GM12878 (cell line): ENCODE measurements at regions not wholly inside any gene's neighbourhood (a gene's known extent, or its start where the extent isn't known, plus 50 kb on each side); places are given as distances from the start of the nearest gene placed in this dataset.

Experiments used
- ATAC-seq: fragments of 200-7000 bp; cut with Tn5 transposase; 3 replicates; pipeline ENCODE4 v1.9.1; 2020; ENCODE audit warnings: mild to moderate bottlenecking, moderate library complexity
- BruUV-seq: library from RNA; stranded (reverse); fragments of 400-500 nt; replicated peaks from 2 replicates; lab custom pipeline; 2021; lab: Mats Ljungman, UMichigan
- CTCF ChIA-PET: fragments of 300-600 bp; sonication (Branson Sonifier 250); formaldehyde crosslinking; extraction: SDS; loops from one replicate; lab custom pipeline; 2021; ENCODE audit warnings: inconsistent platforms; lab: Yijun Ruan, JAX
- POLR2A ChIA-PET: fragments of 350-600 bp; formaldehyde crosslinking; extraction: SDS; loops from one replicate; lab custom pipeline; 2021; ENCODE audit warnings: inconsistent platforms; lab: Charles Lee
- RAD21 ChIA-PET: fragments of 300-600 bp; sonication (Branson Sonifier 250); formaldehyde crosslinking; loops from one replicate; lab custom pipeline; 2023; ENCODE audit warnings: antibody characterized with exemption; ENCODE audit not compliant: unreplicated experiment; lab: Charles Lee
- SMC1A ChIA-PET: fragments of 300-600 bp; sonication (Branson Sonifier 250); formaldehyde crosslinking; loops from one replicate; lab custom pipeline; 2023; ENCODE audit not compliant: unreplicated experiment, uncharacterized antibody; lab: Charles Lee
- DNase-seq: peaks from one replicate; pipeline ENCODE4 v3.0.0-alpha.2; 2011; ENCODE audit warnings: low read depth, low spot score
- FAIRE-seq: peaks from 3 replicates; lab custom pipeline; 2011; peaks lifted over from hg19 to GRCh38; lab: Jason Lieb, UNC
- H2AFZ ChIP-seq: 2 replicates; pipeline ENCODE4 v1.6.0; 2011; ENCODE audit warnings: low read depth, low read length, control low read depth; ENCODE audit not compliant: control insufficient read depth
- H3K27ac ChIP-seq: 2 replicates; pipeline ENCODE4 v1.5.1; 2011; ENCODE audit warnings: control low read depth; ENCODE audit not compliant: control insufficient read depth, insufficient read depth
- H3K27me3 ChIP-seq, 2 experiments: replicated peaks in 1 of 2; 2 replicates each; pipeline versions ENCODE4 v1.6.0 to v1.6.1; 2011; ENCODE audit warnings: low read length in 1 of 2; ENCODE audit not compliant: control insufficient read depth in 2 of 2, insufficient read depth in 2 of 2
- H3K36me3 ChIP-seq, 2 experiments: 2 replicates each; pipeline ENCODE4 v1.5.1; 2011; ENCODE audit warnings: low read length in 1 of 2; ENCODE audit not compliant: control insufficient read depth in 2 of 2, insufficient read depth in 2 of 2
- H3K4me1 ChIP-seq: 2 replicates; pipeline ENCODE4 v1.6.1; 2011; ENCODE audit warnings: mild to moderate bottlenecking, low read length, moderate library complexity, mixed read lengths; ENCODE audit not compliant: control insufficient read depth, insufficient read depth
- H3K4me2 ChIP-seq: 2 replicates; pipeline ENCODE4 v1.6.0; 2011; ENCODE audit warnings: control low read depth; ENCODE audit not compliant: control insufficient read depth, insufficient read depth
- H3K4me3 ChIP-seq: fragments of 200-600 bp; sonication (generic); 2 replicates; pipeline ENCODE4 v1.5.1; 2016
- H3K79me2 ChIP-seq: 2 replicates; pipeline ENCODE4 v1.6.0; 2011; ENCODE audit warnings: low read length; ENCODE audit not compliant: control insufficient read depth, insufficient read depth
- H3K9ac ChIP-seq: 2 replicates; pipeline ENCODE4 v1.8.0; 2011; ENCODE audit warnings: low read length, control low read depth, mixed read lengths; ENCODE audit not compliant: control insufficient read depth, insufficient read depth
- H3K9me3 ChIP-seq: replicated peaks from 3 replicates; pipeline ENCODE4 v1.5.1; 2011; ENCODE audit warnings: mild to moderate bottlenecking, low read length; ENCODE audit not compliant: control insufficient read depth, insufficient read depth
- H4K20me1 ChIP-seq: 2 replicates; pipeline ENCODE4 v1.6.0; 2011; ENCODE audit not compliant: control insufficient read depth, insufficient read depth
- EED ChIP-seq: sonication (generic); IDR thresholded peaks from 2 replicates; pipeline ENCODE4 v1.6.1; 2016; ENCODE audit warnings: antibody characterized with exemption, low read depth
- GABPA ChIP-seq: IDR thresholded peaks from 2 replicates; pipeline ENCODE4 v1.6.1; 2014; ENCODE audit warnings: antibody characterized with exemption, low read depth, mild to moderate bottlenecking, inconsistent platforms
- JUNB ChIP-seq: IDR thresholded peaks from 2 replicates; pipeline ENCODE4 v1.6.1; 2016; ENCODE audit warnings: antibody characterized with exemption, mild to moderate bottlenecking
- MEF2B ChIP-seq: fragments of 450-650 bp; IDR thresholded peaks from 2 replicates; pipeline ENCODE4 v1.6.1; 2018; ENCODE audit warnings: mild to moderate bottlenecking, moderate library complexity; ENCODE audit not compliant: partially characterized antibody, poor library complexity, severe bottlenecking
- MYB ChIP-seq: fragments of 150-350 bp; IDR thresholded peaks from 2 replicates; pipeline ENCODE4 v1.6.1; 2014; ENCODE audit warnings: mild to moderate bottlenecking, low read depth, low read length, borderline replicate concordance
- NFIC ChIP-seq: IDR thresholded peaks from 2 replicates; pipeline ENCODE4 v1.6.1; 2012; ENCODE audit warnings: low read depth, mild to moderate bottlenecking, inconsistent platforms, low read length, moderate library complexity
- WGBS: methylation state at CpG from one replicate; pipeline ENCODE4 v1.1.6; 2016; ENCODE audit warnings: low lambda C conversion rate; ENCODE audit not compliant: insufficient replicate concordance, insufficient coverage; ENCODE audit errors: missing lambda C conversion rate; 5-methylcytosine and 5-hydroxymethylcytosine counted together
- in situ Hi-C: fragments of 300-500 bp; cut with MboI; formaldehyde crosslinking; loops from 9 replicates; pipeline ENCODE4 v1.14.3; 2018; ENCODE audit warnings: mixed read lengths
- intact Hi-C: fragments of 100-400 bp; cut with micrococcal nuclease; formaldehyde crosslinking; loops from one replicate; pipeline ENCODE4 v1.14.2; 2022; ENCODE audit not compliant: unreplicated experiment
- TF ChIP-seq, protein P1 (sequence below): IDR thresholded peaks from 2 replicates; pipeline ENCODE4 v1.6.1; 2012; ENCODE audit warnings: low read length, inconsistent platforms

DNA sequence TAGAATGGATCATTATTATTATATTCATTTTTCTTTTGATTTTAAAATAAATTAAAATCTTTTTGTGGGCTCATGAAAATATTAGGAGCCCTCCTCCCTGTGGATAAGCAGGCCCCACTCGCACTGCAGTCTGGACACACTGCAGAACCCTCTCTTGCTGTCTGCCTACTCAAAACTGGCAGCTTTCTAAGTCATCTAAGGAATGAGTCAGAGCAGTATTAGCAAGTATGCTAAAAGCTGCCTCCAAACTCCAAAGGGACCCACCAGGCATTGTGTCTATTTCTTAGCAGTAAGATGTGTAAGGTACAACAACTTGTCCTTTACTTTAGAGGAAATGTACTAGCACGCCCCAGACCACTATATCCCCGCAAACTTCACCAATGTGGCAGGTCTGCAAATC, 108.8 kb downstream of the SYF2 start:
- no peak for TF ChIP-seq NFIC
- TF ChIP-seq, protein P1, sequence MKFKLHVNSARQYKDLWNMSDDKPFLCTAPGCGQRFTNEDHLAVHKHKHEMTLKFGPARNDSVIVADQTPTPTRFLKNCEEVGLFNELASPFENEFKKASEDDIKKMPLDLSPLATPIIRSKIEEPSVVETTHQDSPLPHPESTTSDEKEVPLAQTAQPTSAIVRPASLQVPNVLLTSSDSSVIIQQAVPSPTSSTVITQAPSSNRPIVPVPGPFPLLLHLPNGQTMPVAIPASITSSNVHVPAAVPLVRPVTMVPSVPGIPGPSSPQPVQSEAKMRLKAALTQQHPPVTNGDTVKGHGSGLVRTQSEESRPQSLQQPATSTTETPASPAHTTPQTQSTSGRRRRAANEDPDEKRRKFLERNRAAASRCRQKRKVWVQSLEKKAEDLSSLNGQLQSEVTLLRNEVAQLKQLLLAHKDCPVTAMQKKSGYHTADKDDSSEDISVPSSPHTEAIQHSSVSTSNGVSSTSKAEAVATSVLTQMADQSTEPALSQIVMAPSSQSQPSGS, result no peak
- TF ChIP-seq EED, result peak; percentile 30; the same call in 1 of the 2 replicates
- no peak for TF ChIP-seq MYB
- TF ChIP-seq MEF2B, result no peak
- no peak for TF ChIP-seq GABPA
- peak; percentile 80 for TF ChIP-seq JUNB
- Histone ChIP-seq H3K4me1 (peaks cover 16% of the 10 kb centered on the region), H3K36me3 (no peaks in the 10 kb centered on the region), H3K4me3 (no peak overlapping the region), H3K9me3 (no peaks in the 10 kb centered on the region; the same call in 2 of the 3 replicates), H2AFZ (no peak overlapping the region), H3K27me3 (no peaks in the 10 kb centered on the region), H3K9ac (no peak overlapping the region), H3K4me2 (no peak overlapping the region), H3K79me2 (no peaks in the 10 kb centered on the region), H3K27ac (no peak overlapping the region), H4K20me1 (no peaks in the 10 kb centered on the region)
- ChIA-PET POLR2A (no interaction called here), SMC1A (interaction anchor here (0.6 to 1.1 kb wide), 2 partner anchors 16 to 164 kb away, joined by 3 read pairs; no protein-coding TSS in a partner anchor), RAD21 (no interaction called here), CTCF (interaction anchor here (0.6 to 1.4 kb wide), 2 partner anchors 26 to 81 kb away, joined by 4 to 6 read pairs; no protein-coding TSS in a partner anchor)
- no TSS peak for BruUV-seq
- intact Hi-C loops, result no loop called here
- in situ Hi-C loops, result no loop called here
- no peak for FAIRE-seq
- 56% methylated on average over 3 of the region's 3 CpGs for WGBS
- ATAC-seq, result peak; percentile 61
- no peak for DNase-seq
